GM13976 (cell line): ENCODE measurements at regions not wholly inside any gene's neighbourhood (a gene's known extent, or its start where the extent isn't known, plus 50 kb on each side); places are given as distances from the start of the nearest gene placed in this dataset.

Experiments used
- DNase-seq: peaks from one replicate; pipeline ENCODE4 v3.0.0; 2012; ENCODE audit warnings: low spot score
- CTCF ChIP-seq: IDR thresholded peaks from 2 replicates; pipeline ENCODE4 v1.5.1; 2012; ENCODE audit warnings: borderline replicate concordance, mild to moderate bottlenecking; ENCODE audit not compliant: insufficient read depth; ENCODE audit errors: extremely low read depth, missing control alignments, control extremely low read depth
- in situ Hi-C: fragments of 300-500 bp; cut with MboI; formaldehyde crosslinking; loops from one replicate; pipeline ENCODE4 v1.12.0; 2022; ENCODE audit warnings: low sequenced_read_pairs, mixed read lengths, inconsistent platforms; ENCODE audit not compliant: unreplicated experiment

DNA sequence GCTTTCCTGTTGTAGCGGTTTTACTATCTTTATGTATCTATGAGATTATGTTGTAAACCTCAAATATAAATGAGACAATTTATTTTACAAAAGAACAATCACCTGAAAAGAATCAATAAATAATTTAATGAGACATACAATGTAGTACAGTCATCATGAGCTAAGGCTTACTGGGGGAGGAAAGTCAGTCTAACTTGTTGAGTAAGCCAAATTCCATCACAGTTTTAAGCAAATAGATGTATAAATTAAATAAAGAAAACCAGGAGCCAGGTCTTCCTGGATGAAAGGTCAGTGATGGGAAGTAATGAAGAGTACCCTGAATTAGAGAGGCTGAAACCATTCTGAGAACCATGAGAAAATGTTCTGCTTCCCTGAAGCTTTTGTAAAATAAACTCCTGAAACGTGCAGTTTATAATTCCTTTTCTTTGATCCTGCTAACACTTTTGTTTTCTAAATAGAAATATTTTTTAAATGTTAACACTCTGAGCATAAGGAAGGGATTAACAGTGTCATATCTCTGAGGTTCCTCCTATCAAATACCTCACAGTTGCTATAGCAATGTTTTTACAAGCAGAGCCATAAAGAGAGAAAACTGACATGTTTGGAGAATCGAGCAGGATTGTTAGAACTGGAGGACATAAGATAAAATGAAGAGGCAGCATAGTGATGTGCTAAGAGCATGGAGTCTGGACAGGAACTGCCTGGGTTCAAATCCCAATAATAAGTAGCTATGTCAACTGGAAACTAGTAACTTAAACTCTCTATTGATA, 444.9 kb upstream of the FOXG1 start:
- DNase-seq: no peak
- in situ Hi-C loops: no loop called here
- no peak for TF ChIP-seq CTCF

DNA sequence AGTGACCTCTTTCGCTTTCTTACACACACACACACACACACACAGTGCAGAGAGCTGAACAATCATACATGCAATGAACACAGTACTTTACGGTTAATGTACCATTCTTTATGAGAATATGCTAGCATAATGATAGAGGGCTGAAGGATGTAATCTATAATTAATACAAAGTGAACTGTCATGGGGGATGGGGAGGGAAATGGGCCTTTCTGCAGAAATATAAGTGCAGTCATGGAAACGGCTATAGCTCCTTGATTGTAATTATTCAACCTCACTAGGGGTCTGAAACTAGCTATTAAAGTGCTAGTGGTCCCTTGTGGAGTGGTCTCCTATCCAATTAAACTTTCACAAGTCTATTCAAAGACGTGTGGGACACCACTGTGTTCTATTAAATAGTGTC, 443.2 kb upstream of the FOXG1 start:
- no peak for DNase-seq
- in situ Hi-C loops: no loop called here
- TF ChIP-seq CTCF: no peak

GRCh38 chr14:28323951-28324741, 442.4 kb upstream of the FOXG1 start:
- in situ Hi-C loops: no loop called here
- DNase-seq: no peak
- TF ChIP-seq CTCF: no peak

GRCh38 chr14:28340816-28341215, 425.8 kb upstream of the FOXG1 start:
- in situ Hi-C loops: no loop called here
- no peak for TF ChIP-seq CTCF
- DNase-seq: no peak

- TF ChIP-seq CTCF: no peak
- DNase-seq: no peak
- in situ Hi-C loops: no loop called here
Measured at GRCh38 chr14:28344381-28344780, 422.2 kb upstream of the FOXG1 start.

GRCh38 chr14:28348797-28349196, 417.8 kb upstream of the FOXG1 start:
- TF ChIP-seq CTCF: no peak
- in situ Hi-C loops: no loop called here
- no peak for DNase-seq
